IMR-90 (cell line): ENCODE measurements at regions not wholly inside any gene's neighbourhood (a gene's known extent, or its start where the extent isn't known, plus 50 kb on each side); places are given as distances from the start of the nearest gene placed in this dataset.

Experiments
- ATAC-seq: fragments of 200-7000 bp; cut with Tn5 transposase; 2 replicates; pipeline ENCODE4 v1.9.1; 2020; ENCODE audit warnings: low read depth, mild to moderate bottlenecking, moderate library complexity
- BruUV-seq: library from RNA; stranded (reverse); fragments of 400-500 nt; replicated peaks from 2 replicates; lab custom pipeline; 2021; lab: Mats Ljungman, UMichigan
- CTCF ChIA-PET: fragments of 300-600 bp; formaldehyde crosslinking; extraction: SDS; loops from one replicate; lab custom pipeline; 2021; ENCODE audit warnings: antibody characterized with exemption; lab: Yijun Ruan, JAX
- POLR2A ChIA-PET: fragments of 300-600 bp; sonication (Branson Sonifier 250); formaldehyde crosslinking; loops from one replicate; lab custom pipeline; 2022; ENCODE audit warnings: antibody characterized with exemption; ENCODE audit not compliant: unreplicated experiment; lab: Charles Lee
- DNase-seq: peaks from one replicate; pipeline ENCODE4 v3.0.0; 2013
- H2AFZ ChIP-seq: replicated peaks from 2 replicates; pipeline ENCODE3; 2013; ENCODE audit warnings: low read length, mild to moderate bottlenecking; ENCODE audit not compliant: poor library complexity
- H2AK5ac ChIP-seq: 2 replicates; pipeline ENCODE4 v1.6.1; 2013; ENCODE audit warnings: low read depth, low read length, inconsistent platforms
- H2AK9ac ChIP-seq: replicated peaks from 2 replicates; pipeline ENCODE3; 2013; ENCODE audit warnings: mild to moderate bottlenecking, low read depth, low read length, moderate library complexity; ENCODE audit not compliant: poor library complexity
- H2BK120ac ChIP-seq: 2 replicates; pipeline ENCODE4 v1.6.1; 2013; ENCODE audit warnings: low read depth, low read length, inconsistent platforms
- H2BK15ac ChIP-seq: 3 replicates; pipeline ENCODE4 v1.6.1; 2013; ENCODE audit warnings: low read depth, low read length, inconsistent platforms
- H2BK20ac ChIP-seq: 2 replicates; pipeline ENCODE4 v1.6.1; 2013; ENCODE audit warnings: low read depth, mild to moderate bottlenecking, inconsistent platforms, low read length, moderate library complexity
- H2BK5ac ChIP-seq: 2 replicates; pipeline ENCODE4 v1.6.1; 2013; ENCODE audit warnings: mild to moderate bottlenecking, low read depth, low read length, inconsistent platforms; ENCODE audit not compliant: poor library complexity, severe bottlenecking
- H3K14ac ChIP-seq: replicated peaks from 2 replicates; pipeline ENCODE4 v1.6.1; 2013; ENCODE audit warnings: low read depth, low read length, inconsistent platforms
- H3K18ac ChIP-seq: 2 replicates; pipeline ENCODE4 v1.6.1; 2013; ENCODE audit warnings: low read depth, low read length, control low read depth
- H3K23ac ChIP-seq: 2 replicates; pipeline ENCODE4 v1.6.1; 2013; ENCODE audit warnings: low read depth, low read length, inconsistent platforms
- H3K27ac ChIP-seq: 2 replicates; pipeline ENCODE4 v1.5.1; 2013; ENCODE audit warnings: mild to moderate bottlenecking, control low read depth, low read length; ENCODE audit not compliant: insufficient read depth
- H3K27me3 ChIP-seq: 2 replicates; pipeline ENCODE4 v1.6.1; 2013; ENCODE audit warnings: low read length; ENCODE audit not compliant: control insufficient read depth, insufficient read depth
- H3K36me3 ChIP-seq: 2 replicates; pipeline ENCODE4 v1.6.1; 2013; ENCODE audit warnings: low read length, mixed read lengths; ENCODE audit not compliant: control insufficient read depth, insufficient read depth
- H3K4ac ChIP-seq: 2 replicates; pipeline ENCODE4 v1.6.1; 2013; ENCODE audit warnings: low read depth, low read length, inconsistent platforms
- H3K4me1 ChIP-seq: 2 replicates; pipeline ENCODE4 v1.6.1; 2013; ENCODE audit warnings: low read length, mixed read lengths; ENCODE audit not compliant: control insufficient read depth, insufficient read depth
- H3K4me2 ChIP-seq: 2 replicates; pipeline ENCODE4 v1.6.1; 2013; ENCODE audit warnings: low read depth, mild to moderate bottlenecking, control low read depth, low read length, moderate library complexity
- H3K4me3 ChIP-seq: 2 replicates; pipeline ENCODE4 v1.5.1; 2013; ENCODE audit warnings: low read depth, mild to moderate bottlenecking, control low read depth, low read length, moderate library complexity; ENCODE audit not compliant: insufficient read depth
- H3K56ac ChIP-seq: 2 replicates; pipeline ENCODE4 v1.6.1; 2013; ENCODE audit warnings: low read length, inconsistent platforms; ENCODE audit not compliant: insufficient read depth; ENCODE audit errors: extremely low read depth
- H3K79me1 ChIP-seq, 2 experiments: 2 replicates each; pipeline ENCODE4 v1.6.1; 2013; ENCODE audit warnings: low read length in 2 of 2, inconsistent platforms in 1 of 2, low read depth in 1 of 2
- H3K9ac ChIP-seq: 2 replicates; pipeline ENCODE4 v1.6.1; 2013; ENCODE audit warnings: low read depth, low read length, control low read depth
- H3K9me1 ChIP-seq: 2 replicates; pipeline ENCODE4 v1.6.1; 2013; ENCODE audit warnings: low read length, inconsistent platforms; ENCODE audit not compliant: insufficient read depth
- H3K9me3 ChIP-seq: 2 replicates; pipeline ENCODE4 v1.6.1; 2013; ENCODE audit warnings: low read length; ENCODE audit not compliant: control insufficient read depth, insufficient read depth
- H4K20me1 ChIP-seq: 2 replicates; pipeline ENCODE4 v1.6.1; 2013; ENCODE audit warnings: low read length, inconsistent platforms; ENCODE audit not compliant: insufficient read depth
- H4K5ac ChIP-seq: 2 replicates; pipeline ENCODE4 v1.6.1; 2013; ENCODE audit warnings: mild to moderate bottlenecking, low read depth, low read length, control low read depth
- H4K8ac ChIP-seq, 2 experiments: 2 replicates each; pipeline ENCODE4 v1.6.1; 2013; ENCODE audit warnings: low read depth in 2 of 2, low read length in 2 of 2, control low read depth in 1 of 2, inconsistent platforms in 1 of 2
- H4K91ac ChIP-seq: 2 replicates; pipeline ENCODE4 v1.6.1; 2013; ENCODE audit warnings: low read depth, low read length, inconsistent platforms; ENCODE audit not compliant: insufficient read depth
- BHLHE40 ChIP-seq: fragments of 150-350 bp; IDR thresholded peaks from 2 replicates; pipeline ENCODE4 v1.6.1; 2016; ENCODE audit warnings: mild to moderate bottlenecking, low read depth, low read length
- CEBPB ChIP-seq: IDR thresholded peaks from 2 replicates; pipeline ENCODE4 v1.6.1; 2012; ENCODE audit warnings: low read depth, low read length, improper control_type of control experiment
- ELK1 ChIP-seq: fragments of 150-350 bp; IDR thresholded peaks from 2 replicates; pipeline ENCODE4 v1.6.1; 2016; ENCODE audit warnings: low read depth, mild to moderate bottlenecking, low read length, moderate library complexity, borderline replicate concordance
- FOS ChIP-seq: fragments of 150-350 bp; IDR thresholded peaks from 2 replicates; pipeline ENCODE4 v1.6.1; 2016; ENCODE audit warnings: low read depth, low read length
- MAZ ChIP-seq: IDR thresholded peaks from 2 replicates; pipeline ENCODE4 v1.6.1; 2012; ENCODE audit warnings: low read depth, mild to moderate bottlenecking, low read length, improper control_type of control experiment, moderate library complexity, borderline replicate concordance
- NFE2L2 ChIP-seq: fragments of 150-350 bp; IDR thresholded peaks from 2 replicates; pipeline ENCODE4 v1.6.1; 2016; ENCODE audit warnings: low read depth, mild to moderate bottlenecking, low read length
- RAD21 ChIP-seq: IDR thresholded peaks from 2 replicates; pipeline ENCODE4 v1.6.1; 2012; ENCODE audit warnings: low read length, improper control_type of control experiment
- RCOR1 ChIP-seq: IDR thresholded peaks from 2 replicates; pipeline ENCODE4 v1.6.1; 2012; ENCODE audit warnings: mild to moderate bottlenecking, low read length, improper control_type of control experiment; ENCODE audit not compliant: insufficient replicate concordance
- RFX5 ChIP-seq: IDR thresholded peaks from 2 replicates; pipeline ENCODE4 v1.8.0; 2012; ENCODE audit warnings: low read depth, mild to moderate bottlenecking, low read length, moderate library complexity
- WGBS, 2 experiments: methylation state at CpG; one replicate each; pipeline versions ENCODE4 v1.1.5 to v1.1.7; 2013; ENCODE audit warnings: missing lambda C conversion rate in 2 of 2; ENCODE audit not compliant: insufficient read length in 1 of 2; ENCODE audit errors: extremely low coverage in 2 of 2; 5-methylcytosine and 5-hydroxymethylcytosine counted together
- dilution Hi-C: fragments of 300-500 bp; cut with HindIII; formaldehyde crosslinking; loops from one replicate; pipeline ENCODE4 v1.14.3; 2018; ENCODE audit warnings: low sequenced_read_pairs; ENCODE audit not compliant: unreplicated experiment
- in situ Hi-C: fragments of 300-500 bp; cut with MboI; formaldehyde crosslinking; loops from 3 replicates; pipeline ENCODE4 v1.14.3; 2019; ENCODE audit warnings: low sequenced_read_pairs, inconsistent platforms, mixed read lengths
- intact Hi-C: fragments of 100-400 bp; cut with micrococcal nuclease; formaldehyde crosslinking; loops from 2 replicates; pipeline ENCODE4 v1.10.0; 2022

GRCh38 chr4:177052211-177052934 is 257.3 kb upstream of the NEIL3 start:
- ChIA-PET CTCF (interaction anchor here (0.6 kb wide), 1 partner anchor 46 kb away, joined by 15 read pairs; no protein-coding TSS in a partner anchor), POLR2A (no interaction called here)
- H3K14ac ChIP-seq: no peak overlapping the region
- ATAC-seq (no peak), DNase-seq (no peak)
- no peak overlapping the region for H3K9ac ChIP-seq
- H3K18ac ChIP-seq: no peak overlapping the region
- dilution Hi-C loops (no loop called here), intact Hi-C loops (loop anchor here (10.0 kb wide), 1 partner anchor 192 kb away; no protein-coding TSS in a partner anchor), in situ Hi-C loops (no loop called here)
- H4K5ac ChIP-seq: no peak overlapping the region
- H2BK15ac ChIP-seq: no peak overlapping the region
- H3K79me1 ChIP-seq: peaks cover 0 to 3% of the 10 kb centered on the region in 2 experiments; a peak in 1 of 4 replicates
- H2AK9ac ChIP-seq: no peak overlapping the region
- H3K4me3 ChIP-seq: no peak overlapping the region
- H2AK5ac ChIP-seq: no peak overlapping the region
- H2BK20ac ChIP-seq: no peak overlapping the region
- H3K36me3 ChIP-seq: no peaks in the 10 kb centered on the region
- no peaks in the 10 kb centered on the region for H3K9me3 ChIP-seq
- no peak overlapping the region for H2AFZ ChIP-seq
- no TSS peak for BruUV-seq
- H3K27me3 ChIP-seq: no peaks in the 10 kb centered on the region
- WGBS, 2 experiments: 80% methylated on average over 1 of the region's 4 CpGs; no CpG with 5 or more reads in 1 of the 2 experiments
- no peak overlapping the region for H4K8ac ChIP-seq
- no peak overlapping the region for H2BK5ac ChIP-seq
- no peaks in the 10 kb centered on the region for H3K4me1 ChIP-seq
- TF ChIP-seq BHLHE40: no peak
- TF ChIP-seq FOS: no peak
- no peak for TF ChIP-seq ELK1
- TF ChIP-seq MAZ: no peak
- no peak for TF ChIP-seq RAD21
- TF ChIP-seq CEBPB: no peak
- no peak for TF ChIP-seq RCOR1
- no peak for TF ChIP-seq NFE2L2
- TF ChIP-seq RFX5: no peak
- H3K27ac ChIP-seq: no peak overlapping the region
- H3K23ac ChIP-seq: no peak overlapping the region
- H4K91ac ChIP-seq: no peak overlapping the region
- H3K4me2 ChIP-seq: no peak overlapping the region
- H2BK120ac ChIP-seq: no peak overlapping the region
- H3K9me1 ChIP-seq: no peaks in the 10 kb centered on the region
- H4K20me1 ChIP-seq: no peaks in the 10 kb centered on the region
- no peak overlapping the region for H3K4ac ChIP-seq
- H3K56ac ChIP-seq: no peak overlapping the region
